Left forelimb (tissue), 1 donor: ENCODE measurements at regions not wholly inside any gene's neighbourhood (a gene's known extent, or its start where the extent isn't known, plus 50 kb on each side); places are given as distances from the start of the nearest gene placed in this dataset.
"Not testable (repeated sequence)": the region's sequence is repeated elsewhere in the genome, so short reads cannot be mapped to it uniquely, and the experiment has no call there.

Experiments used
- DNase-seq: peaks from one replicate; pipeline ENCODE4 v3.0.0-alpha.2; 2018; ENCODE audit warnings: low spot score

GRCh38 chr7:26087321-26088091 is 64.5 kb upstream of the NFE2L3 start:
- no peak for DNase-seq

- not testable (repeated sequence) for DNase-seq
Measured at GRCh38 chr7:26089469-26089868, 62.5 kb upstream of the NFE2L3 start.

- no peak for DNase-seq
Measured at GRCh38 chr7:26090927-26091519, 61.0 kb upstream of the NFE2L3 start.

GRCh38 chr7:26091933-26092332 is 60.1 kb upstream of the NFE2L3 start:
- no peak for DNase-seq

GRCh38 chr7:26093023-26093422 is 59.0 kb upstream of the NFE2L3 start:
- no peak for DNase-seq

- DNase-seq: no peak
Measured at GRCh38 chr7:26096136-26096535, 55.9 kb upstream of the NFE2L3 start.

GRCh38 chr7:26097837-26098668 is 53.9 kb upstream of the NFE2L3 start:
- no peak for DNase-seq

GRCh38 chr7:26099236-26099635 is 52.8 kb upstream of the NFE2L3 start:
- no peak for DNase-seq

- no peak for DNase-seq
Measured at GRCh38 chr7:26100406-26101339, 51.3 kb upstream of the NFE2L3 start.

- no peak for DNase-seq
Measured at GRCh38 chr7:26101361-26102151, 50.4 kb upstream of the NFE2L3 start.

GRCh38 chr7:26102176-26102575 is 49.8 kb upstream of the NFE2L3 start:
- DNase-seq: no peak
